GM23248 (cell line): ENCODE measurements at regions not wholly inside any gene's neighbourhood (a gene's known extent, or its start where the extent isn't known, plus 50 kb on each side); places are given as distances from the start of the nearest gene placed in this dataset.

ENCODE experiments used
- EZH2 ChIP-seq: fragments of 200-600 bp; sonication (generic); IDR thresholded peaks from 2 replicates; pipeline ENCODE4 v1.6.1; 2018; ENCODE audit warnings: antibody characterized with exemption, mild to moderate bottlenecking; ENCODE audit not compliant: insufficient read depth, poor library complexity, severe bottlenecking
- EZH2phosphoT487 ChIP-seq: fragments of 200-600 bp; sonication (generic); IDR thresholded peaks from 2 replicates; pipeline ENCODE4 v1.6.1; 2018; ENCODE audit warnings: antibody characterized with exemption, moderate library complexity, mild to moderate bottlenecking, low read depth; ENCODE audit not compliant: insufficient read depth

- TF ChIP-seq EZH2phosphoT487 = no peak
- no peak for TF ChIP-seq EZH2
These were observed 353.7 kb upstream of the SEMA6D start for GRCh38 chr15:47363653-47364052.
